GM21723 (cell line): ENCODE measurements at regions not wholly inside any gene's neighbourhood (a gene's known extent, or its start where the extent isn't known, plus 50 kb on each side); places are given as distances from the start of the nearest gene placed in this dataset.

Experiments
- ATAC-seq: cut with Tn5 transposase; IDR thresholded peaks from one replicate; pipeline ENCODE4 v1.9.1; 2021; ENCODE audit warnings: mild to moderate bottlenecking, moderate library complexity; ENCODE audit not compliant: unreplicated experiment

DNA sequence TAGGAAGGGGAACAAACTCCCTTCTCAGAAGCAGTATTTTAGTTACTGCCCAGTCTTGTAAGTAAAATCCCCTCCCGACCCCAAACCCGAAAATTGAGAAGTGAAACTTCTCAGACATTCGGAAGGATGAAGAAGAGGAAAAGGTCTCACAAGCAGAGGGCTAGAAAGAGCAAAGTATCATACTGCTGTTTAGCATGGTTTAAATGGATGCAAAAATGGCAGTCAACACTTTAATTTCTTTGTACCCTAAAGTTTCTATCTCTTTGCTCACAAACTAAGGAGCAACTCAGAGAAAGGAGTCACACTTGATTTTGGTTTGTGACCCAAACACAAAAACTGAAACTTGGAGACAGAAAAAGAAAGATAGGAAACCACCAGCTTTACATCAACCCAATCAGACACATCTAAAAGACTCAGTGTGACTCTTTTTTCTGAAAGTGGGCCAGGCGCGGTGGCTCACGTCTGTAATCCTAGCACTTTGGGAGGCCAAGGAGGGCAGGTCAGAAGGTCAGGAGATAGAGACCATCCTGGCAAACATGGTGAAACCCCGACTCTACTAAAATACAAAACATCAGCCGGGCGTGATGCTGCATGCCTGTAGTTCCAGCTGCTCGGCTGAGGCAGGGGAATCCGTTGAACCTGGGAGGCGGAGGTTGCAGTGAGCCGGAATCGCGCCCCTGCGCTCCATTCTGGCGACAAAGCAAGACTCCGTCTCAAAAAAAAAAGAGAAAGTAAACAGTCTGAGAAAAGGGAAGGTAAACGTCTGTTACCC lies 63.2 kb upstream of the ATP11B start:
- ATAC-seq: peak; percentile 74

DNA sequence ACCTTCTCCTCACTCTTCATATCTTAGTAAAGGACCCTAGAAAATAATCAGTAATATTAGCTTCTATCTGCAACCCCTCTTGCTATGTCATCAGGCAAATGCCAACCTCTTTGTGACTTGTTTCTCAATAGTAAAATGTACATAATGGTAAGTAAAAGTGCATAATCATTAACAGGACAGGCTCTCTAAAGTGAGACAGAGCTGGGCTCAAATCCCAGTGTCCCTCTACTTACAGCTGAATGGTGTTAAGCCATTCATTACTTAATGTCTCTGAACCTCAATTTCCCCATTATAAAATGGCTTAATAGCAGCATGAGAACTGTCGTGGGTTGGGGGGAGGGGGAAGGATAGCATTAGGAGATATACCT lies 62.6 kb upstream of the ATP11B start:
- ATAC-seq: peak; percentile 0

DNA sequence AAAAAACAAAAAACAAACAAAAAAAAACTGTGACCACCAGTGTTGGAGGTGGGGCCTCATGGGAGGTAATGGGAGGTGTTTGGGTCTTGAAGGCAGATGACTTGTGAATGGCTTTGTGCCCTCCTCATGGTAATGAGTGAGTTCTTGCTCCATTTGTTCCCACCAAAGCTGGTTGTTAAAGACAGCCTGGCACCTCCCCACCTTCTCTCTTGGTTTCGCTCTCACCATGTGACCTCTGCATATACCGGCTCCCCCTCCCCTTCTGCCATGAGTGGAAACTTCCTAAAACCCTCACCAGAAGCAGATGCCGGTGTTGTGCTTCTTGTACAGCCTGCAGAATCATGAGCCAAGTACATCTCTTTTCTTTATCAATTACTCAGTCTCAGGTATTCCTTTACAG lies 61.5 kb upstream of the ATP11B start:
- no peak for ATAC-seq

DNA sequence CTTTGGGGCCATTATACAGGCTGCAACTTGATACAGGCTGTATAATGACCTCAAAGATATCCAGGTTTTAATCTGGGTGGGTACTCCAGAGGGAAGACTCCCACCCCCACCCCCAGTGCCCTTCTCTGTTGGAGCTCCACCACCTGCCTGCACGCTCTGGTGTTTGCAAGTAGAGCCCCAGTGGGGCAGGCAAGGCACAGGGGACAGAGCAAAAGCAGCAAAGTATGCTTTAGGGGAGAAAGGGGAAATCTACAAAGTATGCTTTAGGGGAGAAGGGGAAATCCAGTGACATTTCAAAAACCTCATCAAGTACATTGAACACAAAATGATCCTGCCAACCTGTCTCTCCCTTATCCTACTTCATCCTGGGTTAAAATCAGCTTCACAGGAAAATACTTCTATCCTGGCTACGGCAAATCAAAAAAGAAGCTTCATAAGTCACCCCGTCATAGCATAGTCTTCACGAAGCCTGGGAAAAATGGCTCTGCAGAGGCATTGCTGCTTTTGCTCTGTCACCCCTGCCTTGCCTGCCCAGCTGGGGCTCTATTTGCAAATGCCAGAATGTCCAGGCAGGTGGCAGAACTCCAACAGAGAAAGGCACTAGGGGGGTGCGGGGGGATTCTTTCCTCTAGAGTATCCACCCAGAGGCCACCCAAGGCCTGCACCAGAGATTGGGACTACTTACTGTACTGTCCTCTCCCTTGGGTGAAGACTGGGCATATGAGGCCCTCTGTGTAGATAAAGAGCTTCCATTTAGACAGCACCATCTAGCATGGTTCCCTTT lies 60.9 kb upstream of the ATP11B start:
- no peak for ATAC-seq

DNA sequence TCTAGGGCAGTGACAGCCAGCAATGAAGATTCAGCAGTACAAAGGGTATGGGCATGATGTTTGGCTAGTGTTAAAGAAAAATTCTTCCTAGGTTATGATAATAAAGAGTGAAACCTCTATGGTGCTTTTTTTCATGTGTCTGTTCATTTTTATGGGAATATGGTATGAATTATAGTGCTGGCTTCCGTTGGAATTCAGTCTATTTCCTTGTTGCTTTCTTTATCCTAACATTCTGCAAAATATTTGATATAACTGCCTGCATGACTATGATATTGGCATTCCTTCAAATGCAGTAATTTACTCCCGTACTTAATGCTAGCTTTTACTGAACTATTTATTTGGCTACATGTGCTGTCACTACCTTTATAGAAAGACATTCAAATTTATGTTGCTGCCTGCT lies 57.6 kb upstream of the ATP11B start:
- no peak for ATAC-seq

DNA sequence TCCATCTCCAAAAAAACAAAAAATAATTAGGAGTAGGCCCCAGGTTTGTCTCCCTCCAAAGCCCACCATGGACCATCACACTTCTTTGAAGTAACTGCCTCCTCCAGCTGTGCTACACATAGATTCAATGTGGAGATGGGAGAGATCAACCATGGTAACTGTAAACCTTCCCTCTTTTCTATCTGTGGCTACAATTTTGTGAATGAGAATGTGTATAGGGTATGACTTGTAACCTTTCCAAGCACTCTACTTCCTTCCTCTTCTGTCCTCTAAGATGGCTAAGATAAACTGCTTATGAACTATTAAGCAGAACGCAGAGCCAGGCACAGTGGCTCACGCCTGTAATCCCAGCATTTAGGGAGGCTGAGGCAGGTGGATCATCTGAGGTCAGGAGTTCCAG lies 55.5 kb upstream of the ATP11B start:
- ATAC-seq: no peak

DNA sequence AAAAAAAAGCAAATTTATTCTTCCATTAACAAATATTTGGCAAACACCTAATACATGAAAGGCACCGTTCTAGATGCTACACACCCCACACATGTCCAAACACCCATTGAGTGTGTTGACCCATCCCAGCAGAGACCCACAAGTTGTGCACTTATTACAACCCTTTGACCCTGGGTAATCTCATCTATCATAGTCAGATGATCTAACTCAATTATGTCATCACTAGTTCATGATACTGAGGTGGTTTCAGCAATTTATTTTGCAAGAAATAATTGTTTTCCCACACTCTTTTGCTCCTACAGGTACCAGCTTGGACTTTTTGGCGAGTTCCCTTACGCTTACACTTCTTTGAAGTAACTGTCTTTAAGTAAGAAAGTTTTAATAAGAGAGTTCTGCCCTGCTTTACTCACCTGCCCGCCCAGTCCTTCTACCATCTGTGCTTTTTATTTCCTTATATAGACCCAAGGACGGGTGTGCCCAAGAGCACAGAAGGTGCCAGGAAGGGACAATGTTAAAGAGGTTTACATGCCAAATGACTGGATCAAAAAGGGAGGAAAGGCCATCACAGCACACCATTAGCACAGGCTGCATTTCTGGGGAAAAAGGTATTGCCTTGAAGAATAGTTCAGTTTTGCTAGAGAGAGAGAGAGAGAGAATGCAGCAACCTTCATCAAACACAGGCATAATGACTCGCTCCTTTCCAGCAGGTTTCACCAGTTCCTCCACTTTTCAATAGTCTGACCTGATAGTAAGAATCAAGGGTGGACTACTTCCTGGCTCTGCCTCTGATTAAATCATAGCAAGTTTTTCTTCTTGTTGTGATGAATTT lies 54.5 kb upstream of the ATP11B start:
- ATAC-seq: no peak

DNA sequence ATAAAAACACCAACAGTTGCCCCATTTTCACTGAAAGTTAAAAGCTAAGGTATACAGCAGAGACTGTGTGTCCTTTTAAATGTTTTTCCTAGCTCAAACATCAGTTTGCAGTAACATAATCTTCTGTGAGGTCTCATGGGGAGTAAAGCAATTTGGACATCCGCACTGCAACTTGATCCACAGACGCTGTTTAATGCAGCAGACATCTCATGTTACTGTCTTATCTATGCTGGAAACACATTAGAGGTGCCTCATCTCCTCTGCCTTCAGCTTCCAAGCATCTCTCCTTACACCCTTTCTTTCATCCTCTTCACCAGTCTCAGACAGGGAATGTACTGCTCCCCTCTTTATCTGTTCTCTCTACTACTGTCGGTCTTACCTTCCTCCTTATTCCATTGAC lies 53.7 kb upstream of the ATP11B start:
- ATAC-seq: no peak

DNA sequence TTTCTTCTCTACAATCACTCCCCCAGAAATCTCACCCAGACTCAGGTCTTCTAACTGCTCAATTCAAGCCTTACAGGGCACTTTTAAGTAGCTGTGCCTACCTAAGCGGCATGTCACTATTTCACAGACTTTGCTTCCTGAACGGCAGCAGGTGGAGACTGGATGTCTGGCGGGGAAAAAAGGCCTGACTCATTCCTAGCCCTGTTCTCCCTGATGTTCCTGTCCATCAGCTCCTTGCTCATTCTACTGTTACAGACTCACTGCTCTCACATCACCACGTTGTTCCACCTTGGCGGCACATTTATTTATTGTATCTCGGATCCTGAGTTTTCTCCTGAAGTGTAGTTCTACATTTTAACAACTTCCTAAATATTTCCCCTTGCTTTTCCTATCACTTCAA lies 52.6 kb upstream of the ATP11B start:
- no peak for ATAC-seq

DNA sequence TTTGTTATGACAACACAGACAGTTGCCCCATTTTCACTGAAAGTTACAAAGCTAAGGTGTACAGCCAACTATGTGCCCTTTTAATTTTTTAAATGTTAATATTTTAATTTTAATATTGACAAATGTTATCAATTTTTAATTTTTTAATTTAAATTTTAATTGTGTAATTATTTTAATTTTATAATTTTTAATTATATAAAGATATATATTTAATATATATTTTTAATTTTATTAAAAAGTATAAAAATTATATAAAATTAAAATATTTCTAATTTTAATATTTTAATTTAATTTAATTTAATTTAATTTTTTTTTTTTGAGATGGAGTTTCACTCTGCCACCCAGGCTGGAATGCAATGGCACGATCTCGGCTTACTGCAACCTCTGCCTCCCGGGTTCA lies 52.1 kb upstream of the ATP11B start:
- ATAC-seq: no peak
